ENCODE measurements at regions not wholly inside any gene's neighbourhood (a gene's known extent, or its start where the extent isn't known, plus 50 kb on each side); places are given as distances from the start of the nearest gene placed in this dataset.
"Not testable (repeated sequence)": the region's sequence is repeated elsewhere in the genome, so short reads cannot be mapped to it uniquely, and the experiment has no call there.

DNA sequence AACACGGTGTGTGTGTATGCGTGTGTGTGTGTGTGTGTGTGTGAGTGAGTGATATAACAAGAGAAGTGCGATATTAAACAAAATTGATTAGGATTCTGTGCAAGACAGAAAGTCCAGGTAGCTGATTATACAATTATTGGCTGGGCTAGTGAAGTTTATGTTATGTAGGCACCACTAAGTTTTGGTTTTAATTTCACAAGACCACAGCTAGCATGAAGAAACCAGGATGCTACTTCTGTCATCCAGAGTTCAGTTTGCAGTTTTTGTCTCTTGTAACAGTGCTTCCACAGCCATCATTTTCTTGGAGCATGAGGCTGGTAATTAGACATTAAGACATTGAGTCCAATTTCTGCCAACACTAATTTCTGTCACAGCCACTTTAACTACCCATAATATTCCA lies 1590.2 kb upstream of the B3GALT2 start:
- TF ChIP-seq, protein P1, sequence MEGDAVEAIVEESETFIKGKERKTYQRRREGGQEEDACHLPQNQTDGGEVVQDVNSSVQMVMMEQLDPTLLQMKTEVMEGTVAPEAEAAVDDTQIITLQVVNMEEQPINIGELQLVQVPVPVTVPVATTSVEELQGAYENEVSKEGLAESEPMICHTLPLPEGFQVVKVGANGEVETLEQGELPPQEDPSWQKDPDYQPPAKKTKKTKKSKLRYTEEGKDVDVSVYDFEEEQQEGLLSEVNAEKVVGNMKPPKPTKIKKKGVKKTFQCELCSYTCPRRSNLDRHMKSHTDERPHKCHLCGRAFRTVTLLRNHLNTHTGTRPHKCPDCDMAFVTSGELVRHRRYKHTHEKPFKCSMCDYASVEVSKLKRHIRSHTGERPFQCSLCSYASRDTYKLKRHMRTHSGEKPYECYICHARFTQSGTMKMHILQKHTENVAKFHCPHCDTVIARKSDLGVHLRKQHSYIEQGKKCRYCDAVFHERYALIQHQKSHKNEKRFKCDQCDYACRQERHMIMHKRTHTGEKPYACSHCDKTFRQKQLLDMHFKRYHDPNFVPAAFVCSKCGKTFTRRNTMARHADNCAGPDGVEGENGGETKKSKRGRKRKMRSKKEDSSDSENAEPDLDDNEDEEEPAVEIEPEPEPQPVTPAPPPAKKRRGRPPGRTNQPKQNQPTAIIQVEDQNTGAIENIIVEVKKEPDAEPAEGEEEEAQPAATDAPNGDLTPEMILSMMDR (conservative IDR thresholded peaks at IDR 0.05; ENCODE audit: low read length) = no peak
- no peak for TF ChIP-seq EZH2phosphoT487 (IDR thresholded peaks at IDR 0.05; ENCODE audit: borderline replicate concordance)
- no peak overlapping the region for H3K4me2 ChIP-seq (ENCODE audit: low read depth, low read length, poor library complexity, severe bottlenecking)
- no peaks in the 10 kb centered on the region for H3K4me1 ChIP-seq (ENCODE audit: insufficient read depth, low read length, poor library complexity, severe bottlenecking)
- no peaks in the 10 kb centered on the region for H3K27me3 ChIP-seq (ENCODE audit: insufficient read depth, low read length, poor library complexity, severe bottlenecking)
- H3K9me3 ChIP-seq (ENCODE audit: insufficient read depth, low read depth, low read length) = no peaks in the 10 kb centered on the region
- H3F3A ChIP-seq (ENCODE audit: low read depth) = no peaks in the 10 kb centered on the region
- no peak overlapping the region for H3K9ac ChIP-seq (ENCODE audit: low read depth, low read length, poor library complexity, severe bottlenecking)
- no peaks in the 10 kb centered on the region for H3K9me2 ChIP-seq (replicated peaks; ENCODE audit: low read depth, low read length)
- H4K20me1 ChIP-seq (ENCODE audit: insufficient read depth, low read length, poor library complexity, severe bottlenecking) = no peaks in the 10 kb centered on the region
- no peaks in the 10 kb centered on the region for H3K36me3 ChIP-seq (ENCODE audit: insufficient read depth, low read length)
- H3K79me2 ChIP-seq (ENCODE audit: insufficient read depth, low read length) = no peaks in the 10 kb centered on the region
- no peak overlapping the region for H2AFZ ChIP-seq (ENCODE audit: low read length)
- H3K4me3 ChIP-seq (ENCODE audit: low read length, poor library complexity, severe bottlenecking) = no peak overlapping the region

DNA sequence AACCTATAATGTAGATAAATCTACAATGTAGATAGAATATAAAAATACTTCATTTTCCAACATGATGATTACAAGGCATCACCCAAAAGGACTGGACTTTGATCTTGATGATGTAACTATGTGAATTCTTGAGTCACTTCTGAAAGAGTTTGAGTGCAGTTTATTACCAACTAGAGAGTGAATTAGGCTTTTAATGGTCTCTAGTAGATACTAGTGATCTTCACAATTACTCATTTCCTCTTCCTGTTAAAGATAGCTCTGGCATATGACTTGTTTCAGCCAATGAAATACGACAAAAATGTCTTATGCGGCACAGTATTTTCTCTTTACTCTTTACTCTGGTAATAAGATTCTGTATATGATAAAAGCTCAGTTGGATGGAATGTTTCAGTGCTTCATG lies 1588.1 kb upstream of the B3GALT2 start:
- H3K4me2 ChIP-seq (ENCODE audit: low read depth, low read length, poor library complexity, severe bottlenecking) = no peak overlapping the region
- no peaks in the 10 kb centered on the region for H3F3A ChIP-seq (ENCODE audit: low read depth)
- H3K9ac ChIP-seq (ENCODE audit: low read depth, low read length, poor library complexity, severe bottlenecking) = no peak overlapping the region
- no peaks in the 10 kb centered on the region for H3K4me1 ChIP-seq (ENCODE audit: insufficient read depth, low read length, poor library complexity, severe bottlenecking)
- no peaks in the 10 kb centered on the region for H3K36me3 ChIP-seq (ENCODE audit: insufficient read depth, low read length)
- H3K4me3 ChIP-seq (ENCODE audit: low read length, poor library complexity, severe bottlenecking) = no peak overlapping the region
- no peaks in the 10 kb centered on the region for H3K27me3 ChIP-seq (ENCODE audit: insufficient read depth, low read length, poor library complexity, severe bottlenecking)
- H3K9me2 ChIP-seq (replicated peaks; ENCODE audit: low read depth, low read length) = no peaks in the 10 kb centered on the region
- H2AFZ ChIP-seq (ENCODE audit: low read length) = no peak overlapping the region
- no peaks in the 10 kb centered on the region for H3K79me2 ChIP-seq (ENCODE audit: insufficient read depth, low read length)
- TF ChIP-seq EZH2phosphoT487 (IDR thresholded peaks at IDR 0.05; ENCODE audit: borderline replicate concordance) = no peak
- TF ChIP-seq, protein P1 (conservative IDR thresholded peaks at IDR 0.05; ENCODE audit: low read length) = no peak
- H4K20me1 ChIP-seq (ENCODE audit: insufficient read depth, low read length, poor library complexity, severe bottlenecking) = no peaks in the 10 kb centered on the region
- H3K9me3 ChIP-seq (ENCODE audit: insufficient read depth, low read depth, low read length) = no peaks in the 10 kb centered on the region

DNA sequence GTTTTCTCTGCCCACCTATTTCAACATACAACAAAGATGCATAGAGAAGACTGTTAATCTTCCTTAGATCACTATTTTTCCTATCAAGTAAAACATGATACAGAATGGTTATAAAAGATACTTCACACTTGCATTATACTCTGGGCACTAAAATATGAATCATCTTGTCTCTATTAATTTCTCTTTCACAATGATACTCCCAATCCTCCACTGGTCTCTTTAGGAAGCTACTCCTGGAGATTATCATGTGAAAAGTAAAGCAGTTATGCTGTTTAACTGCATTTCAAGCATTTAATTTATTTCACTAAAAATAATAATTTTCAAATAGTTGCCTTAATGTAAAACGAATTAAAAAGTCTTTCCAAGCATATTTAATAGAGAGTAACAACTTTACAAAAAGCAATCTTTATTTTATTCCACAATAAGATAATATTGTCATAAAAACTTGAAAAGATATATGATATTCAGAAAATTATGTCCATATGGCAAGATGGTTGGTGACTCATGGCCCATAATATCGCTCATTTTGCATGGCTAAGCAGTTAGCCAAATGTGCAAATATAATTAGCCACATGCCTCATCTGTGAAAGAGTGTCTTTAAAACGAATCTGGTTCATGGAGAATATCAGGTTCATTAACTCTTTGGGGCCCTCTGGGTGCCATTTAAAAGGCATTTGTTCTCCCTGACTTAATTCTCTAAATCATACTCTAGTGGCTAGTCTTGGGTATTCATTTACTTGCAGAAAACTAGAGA lies 1569.0 kb upstream of the B3GALT2 start:
- no peaks in the 10 kb centered on the region for H4K20me1 ChIP-seq (ENCODE audit: insufficient read depth, low read length, poor library complexity, severe bottlenecking)
- H3K4me1 ChIP-seq (ENCODE audit: insufficient read depth, low read length, poor library complexity, severe bottlenecking) = peaks cover 4% of the 10 kb centered on the region
- no peaks in the 10 kb centered on the region for H3K9me2 ChIP-seq (replicated peaks; ENCODE audit: low read depth, low read length)
- H2AFZ ChIP-seq (ENCODE audit: low read length) = no peak overlapping the region
- no peaks in the 10 kb centered on the region for H3K27me3 ChIP-seq (ENCODE audit: insufficient read depth, low read length, poor library complexity, severe bottlenecking)
- H3K4me2 ChIP-seq (ENCODE audit: low read depth, low read length, poor library complexity, severe bottlenecking) = no peak overlapping the region
- H3F3A ChIP-seq (ENCODE audit: low read depth) = no peaks in the 10 kb centered on the region
- no peaks in the 10 kb centered on the region for H3K79me2 ChIP-seq (ENCODE audit: insufficient read depth, low read length)
- no peak for TF ChIP-seq EZH2phosphoT487 (IDR thresholded peaks at IDR 0.05; ENCODE audit: borderline replicate concordance)
- TF ChIP-seq, protein P1 (conservative IDR thresholded peaks at IDR 0.05; ENCODE audit: low read length) = no peak
- H3K9me3 ChIP-seq (ENCODE audit: insufficient read depth, low read depth, low read length) = no peaks in the 10 kb centered on the region
- no peaks in the 10 kb centered on the region for H3K36me3 ChIP-seq (ENCODE audit: insufficient read depth, low read length)
- H3K4me3 ChIP-seq (ENCODE audit: low read length, poor library complexity, severe bottlenecking) = no peak overlapping the region
- H3K9ac ChIP-seq (ENCODE audit: low read depth, low read length, poor library complexity, severe bottlenecking) = no peak overlapping the region

GRCh38 chr1:194738843-194739242 lies 1552.4 kb upstream of the B3GALT2 start:
- H3K9ac ChIP-seq (ENCODE audit: low read depth, low read length, poor library complexity, severe bottlenecking); H3K36me3 ChIP-seq (ENCODE audit: insufficient read depth, low read length); H3K27me3 ChIP-seq (ENCODE audit: insufficient read depth, low read length, poor library complexity, severe bottlenecking); H4K20me1 ChIP-seq (ENCODE audit: insufficient read depth, low read length, poor library complexity, severe bottlenecking); H2AFZ ChIP-seq (ENCODE audit: low read length); H3F3A ChIP-seq (ENCODE audit: low read depth); H3K9me2 ChIP-seq (replicated peaks; ENCODE audit: low read depth, low read length); H3K4me3 ChIP-seq (ENCODE audit: low read length, poor library complexity, severe bottlenecking); H3K9me3 ChIP-seq (ENCODE audit: insufficient read depth, low read depth, low read length); H3K79me2 ChIP-seq (ENCODE audit: insufficient read depth, low read length); H3K4me2 ChIP-seq (ENCODE audit: low read depth, low read length, poor library complexity, severe bottlenecking): not testable (repeated sequence)
- peaks cover 13% of the 10 kb centered on the region for H3K4me1 ChIP-seq (ENCODE audit: insufficient read depth, low read length, poor library complexity, severe bottlenecking)

Measured in Loucy (cell line).